ENCODE measurements at regions not wholly inside any gene's neighbourhood (a gene's known extent, or its start where the extent isn't known, plus 50 kb on each side); places are given as distances from the start of the nearest gene placed in this dataset.
"Not testable (repeated sequence)": the region's sequence is repeated elsewhere in the genome, so short reads cannot be mapped to it uniquely, and the experiment has no call there.

DNA sequence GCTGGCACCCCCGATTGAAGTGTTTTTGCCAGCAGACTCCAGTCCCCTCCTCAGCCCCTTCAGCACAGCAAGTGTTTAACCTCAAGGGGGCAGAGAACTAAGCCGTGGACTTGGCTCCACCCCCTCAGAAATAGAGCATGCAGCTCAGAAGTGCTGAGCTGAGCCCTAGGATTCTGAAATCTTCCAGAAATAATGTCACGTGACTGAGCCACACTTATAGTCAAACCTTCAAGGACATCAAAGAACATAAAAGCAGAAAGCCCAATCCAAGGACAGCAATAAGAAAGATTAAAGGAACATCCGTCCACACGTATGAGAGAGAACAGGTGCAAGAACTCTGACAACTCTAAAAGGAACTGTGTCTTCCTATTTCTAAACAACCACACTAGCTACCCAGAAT is 317.7 kb upstream of the LRFN5 start:
- DNase-seq (ENCODE audit: low read depth) = no peak

DNA sequence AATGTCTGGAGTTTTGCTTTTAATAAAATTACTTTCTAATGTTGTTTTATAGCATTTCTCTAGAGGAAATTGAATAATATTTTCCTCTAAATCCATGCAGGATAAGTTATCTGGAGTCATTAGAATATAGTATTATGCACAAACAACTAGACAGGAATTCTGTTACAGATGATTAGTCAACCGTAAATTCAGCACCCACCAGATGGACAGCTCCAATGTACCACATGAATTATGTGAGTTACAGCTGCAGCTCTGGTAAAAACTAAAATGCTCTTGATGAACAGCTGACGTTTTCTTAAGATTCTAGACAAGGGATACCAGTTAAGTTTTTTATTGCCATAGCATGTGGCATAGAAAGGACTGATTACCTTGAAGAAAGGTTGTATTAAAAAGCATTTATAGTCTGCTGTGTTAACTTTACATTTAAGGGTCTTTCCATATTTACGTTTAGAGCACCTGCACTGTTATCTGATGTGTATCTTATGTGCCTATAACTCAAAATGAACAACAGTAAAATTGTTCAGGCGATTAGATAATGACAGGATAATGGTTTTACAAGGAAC is 321.4 kb upstream of the LRFN5 start:
- peak; percentile 26 for DNase-seq (ENCODE audit: low read depth)

DNA sequence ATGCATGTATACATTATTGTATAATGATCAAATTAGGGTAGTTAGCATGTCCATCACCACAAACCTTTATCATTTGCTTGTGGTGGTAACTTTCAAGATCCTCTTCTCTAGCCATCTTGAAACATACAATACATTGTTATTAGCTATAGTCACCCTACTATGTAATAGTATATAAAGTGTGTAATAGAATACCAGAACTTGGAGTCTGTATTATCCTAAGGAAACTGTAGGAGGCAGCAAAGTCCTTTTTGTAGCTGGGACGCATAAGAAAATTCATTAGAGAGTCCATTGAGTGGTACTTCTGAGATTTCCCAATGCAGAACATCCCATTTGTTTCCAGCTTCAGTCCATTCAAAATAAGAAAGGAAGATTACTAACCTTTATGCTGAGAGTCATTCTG is 325.9 kb upstream of the LRFN5 start:
- peak; percentile 7 for DNase-seq (ENCODE audit: low read depth)

DNA sequence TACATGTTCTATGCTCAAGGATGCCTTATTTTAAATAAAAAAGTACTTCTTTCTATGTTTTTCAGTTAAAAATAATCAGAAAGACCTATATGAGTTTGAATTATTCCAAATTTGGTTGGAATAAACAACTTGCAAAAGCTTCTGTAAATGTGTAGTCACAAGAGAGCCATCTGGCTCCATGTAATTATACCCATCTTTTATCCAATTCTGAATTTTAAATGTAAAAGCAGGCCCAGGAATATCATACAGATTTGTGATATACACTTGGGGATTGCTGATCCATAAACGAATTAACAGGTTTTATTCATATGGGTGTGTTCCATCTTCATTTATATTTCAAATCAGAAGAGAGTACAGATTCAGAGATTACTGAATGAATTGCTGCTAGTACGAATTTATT is 329.2 kb upstream of the LRFN5 start:
- DNase-seq (ENCODE audit: low read depth) = no peak

DNA sequence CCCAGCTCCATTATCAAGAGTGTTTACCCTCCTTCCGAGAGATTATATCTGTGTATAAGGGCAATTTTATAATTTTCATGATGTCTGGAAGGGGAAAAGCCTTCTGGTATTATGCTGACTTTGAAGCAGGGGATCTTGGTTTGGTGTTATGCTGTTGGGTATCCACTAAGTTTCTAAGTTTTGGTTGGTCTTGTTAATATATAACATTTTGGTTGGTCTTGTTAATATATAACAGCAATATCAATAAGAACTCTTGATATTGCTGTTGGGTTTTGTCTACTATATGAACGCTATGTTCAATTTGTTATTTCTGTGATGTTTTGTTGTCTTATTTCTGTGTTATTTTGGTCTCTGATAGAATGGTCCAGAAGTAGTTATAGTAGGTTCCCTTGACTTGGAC is 349.2 kb upstream of the LRFN5 start:
- no peak for DNase-seq (ENCODE audit: low read depth)

DNA sequence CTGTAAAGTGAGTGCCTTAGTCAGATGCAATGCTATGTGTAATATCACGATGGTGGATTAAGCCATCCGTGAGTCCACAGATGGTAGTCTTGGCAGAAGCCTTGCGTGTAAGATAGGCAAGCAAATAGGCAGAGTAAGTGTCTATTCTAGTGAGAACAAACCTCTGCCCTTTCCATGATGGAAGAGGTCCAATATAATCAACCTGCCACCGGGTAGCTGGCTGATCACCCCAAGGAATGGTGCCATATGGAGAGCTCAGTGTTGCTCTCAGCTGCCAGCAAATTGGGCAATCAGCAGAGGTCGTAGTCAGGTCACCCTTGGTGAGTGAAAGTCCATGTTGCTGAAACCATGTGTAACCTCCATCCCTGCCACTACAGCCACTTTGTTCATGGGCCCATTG is 371.2 kb upstream of the LRFN5 start:
- no peak for DNase-seq (ENCODE audit: low read depth)

DNA sequence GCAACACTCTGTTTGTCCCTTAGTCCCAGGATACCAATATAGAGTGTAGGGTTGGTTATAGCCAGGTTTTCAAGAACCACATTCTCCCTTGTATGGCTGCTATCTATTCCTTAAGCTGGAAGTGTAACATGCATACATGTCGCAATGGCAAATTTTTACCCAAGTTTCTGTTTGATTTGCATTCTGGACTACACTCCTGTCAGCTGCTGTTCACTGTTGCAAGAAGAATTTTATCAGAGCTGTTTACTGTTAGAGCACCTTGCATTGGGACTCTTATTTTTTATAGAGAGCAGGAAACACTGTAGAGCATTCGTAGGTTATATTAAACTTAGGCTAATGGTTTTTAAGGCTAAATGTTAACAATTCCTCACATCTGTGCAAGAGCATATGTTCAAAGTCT is 376.0 kb upstream of the LRFN5 start:
- DNase-seq (ENCODE audit: low read depth) = no peak

DNA sequence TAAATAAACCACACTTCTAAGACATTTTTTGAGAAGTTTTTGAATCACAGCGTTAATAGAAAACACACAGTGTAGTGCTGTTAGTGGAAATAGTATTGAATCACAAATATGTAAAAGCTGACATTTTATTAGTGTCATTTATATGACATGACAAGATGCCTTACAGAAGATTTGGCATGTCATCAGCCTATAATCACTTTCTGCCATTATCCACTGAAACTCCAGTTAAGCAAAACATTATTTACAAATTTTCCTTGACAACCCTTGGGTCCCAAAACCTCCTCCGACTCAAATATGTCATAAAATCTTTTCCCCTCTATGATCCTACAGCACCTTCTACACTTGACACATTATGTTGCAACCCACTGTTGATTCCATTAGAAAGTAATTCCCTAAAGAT is 376.9 kb upstream of the LRFN5 start:
- DNase-seq (ENCODE audit: low read depth) = no peak

DNA sequence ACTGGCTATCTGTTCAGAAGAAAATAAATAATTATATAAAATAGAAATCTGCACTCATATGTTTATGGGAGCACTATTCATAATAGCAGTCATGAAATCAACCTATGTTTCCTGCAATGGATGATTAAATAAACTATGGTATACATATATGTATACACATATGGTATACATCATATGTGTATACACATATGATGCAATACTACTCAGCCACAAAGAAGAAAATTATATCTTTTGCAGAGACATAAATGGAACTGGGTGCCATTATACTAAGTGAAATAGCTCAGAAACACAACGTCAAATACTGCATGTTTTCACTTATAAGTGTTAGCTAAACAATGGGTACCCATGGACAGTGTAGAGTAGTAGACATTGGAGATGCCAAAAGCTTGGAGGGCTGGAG is 381.2 kb upstream of the LRFN5 start:
- DNase-seq (ENCODE audit: low read depth) = no peak

DNA sequence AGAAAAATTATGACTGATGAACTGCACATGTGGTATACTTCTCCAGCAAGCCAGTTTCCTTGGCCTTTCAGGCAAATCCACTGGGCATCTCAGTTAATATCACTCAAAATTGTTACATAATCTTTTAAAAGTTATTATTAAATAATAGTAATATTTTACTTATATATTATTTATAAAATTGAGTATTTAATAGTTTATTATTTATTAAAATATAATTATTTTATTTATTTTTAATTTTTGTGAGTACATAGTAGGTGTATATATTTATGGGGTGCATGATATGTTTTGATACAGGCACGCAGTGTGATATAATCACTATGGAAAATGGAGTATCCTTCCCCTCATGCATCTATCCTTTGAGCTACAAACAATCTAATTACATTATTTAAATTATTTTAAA is 384.1 kb upstream of the LRFN5 start:
- no peak for DNase-seq (ENCODE audit: low read depth)

DNA sequence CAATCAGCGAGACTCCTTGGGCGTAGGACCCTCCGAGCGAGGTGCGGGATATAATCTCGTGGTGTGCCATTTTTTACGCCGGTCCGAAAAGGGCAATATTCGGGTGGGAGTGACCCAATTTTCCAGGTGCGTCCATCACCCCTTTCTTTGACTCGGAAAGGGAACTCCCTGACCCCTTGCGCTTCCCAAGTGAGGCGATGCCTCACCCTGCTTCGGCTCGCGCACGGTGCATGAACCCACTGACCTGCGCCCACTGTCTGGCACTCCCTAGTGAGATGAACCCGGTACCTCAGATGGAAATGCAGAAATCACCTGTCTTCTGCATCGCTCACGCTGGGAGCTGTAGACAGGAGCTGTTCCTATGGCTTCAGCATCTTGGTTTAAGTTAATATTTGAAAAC is 391.7 kb upstream of the LRFN5 start:
- not testable (repeated sequence) for DNase-seq (ENCODE audit: low read depth)

DNA sequence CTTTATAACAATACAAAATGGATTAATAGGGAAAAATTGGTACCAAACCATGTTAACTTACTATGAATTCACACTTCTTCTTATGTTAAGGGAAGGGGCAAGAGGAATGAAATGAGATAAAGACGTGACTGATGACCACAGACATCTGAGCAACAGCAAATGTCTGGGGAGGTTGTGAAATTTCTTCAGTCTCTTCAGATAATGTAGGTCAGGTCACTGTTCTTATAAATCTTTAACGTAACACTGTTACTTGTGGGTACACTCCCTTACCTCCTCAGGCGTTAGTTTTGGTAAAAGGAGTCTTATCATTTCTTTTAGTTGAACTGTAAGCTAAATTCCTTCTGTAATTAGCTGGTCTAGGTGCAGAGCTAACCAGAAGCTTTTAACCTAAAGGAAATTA is 405.0 kb upstream of the LRFN5 start:
- no peak for DNase-seq (ENCODE audit: low read depth)

DNA sequence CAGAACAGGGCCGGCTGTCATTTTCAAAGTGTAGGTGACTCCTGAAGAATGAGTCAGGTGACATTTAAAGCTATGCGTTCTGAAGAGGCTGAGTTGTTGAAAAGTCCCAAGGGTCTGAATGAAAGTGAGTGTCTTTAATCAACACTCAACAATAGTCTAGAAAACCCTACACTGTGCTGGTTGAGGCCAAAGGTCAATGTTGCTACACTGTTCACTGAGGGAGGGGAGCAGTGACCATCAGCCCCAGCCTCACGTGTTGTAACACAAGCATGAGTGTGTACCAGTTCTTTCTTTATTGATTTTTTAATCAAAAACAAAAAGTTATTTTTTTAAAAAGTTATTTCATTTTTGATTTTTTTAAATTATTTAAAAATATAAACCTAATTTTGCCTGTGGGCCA is 418.8 kb upstream of the LRFN5 start:
- DNase-seq (ENCODE audit: low read depth) = no peak

DNA sequence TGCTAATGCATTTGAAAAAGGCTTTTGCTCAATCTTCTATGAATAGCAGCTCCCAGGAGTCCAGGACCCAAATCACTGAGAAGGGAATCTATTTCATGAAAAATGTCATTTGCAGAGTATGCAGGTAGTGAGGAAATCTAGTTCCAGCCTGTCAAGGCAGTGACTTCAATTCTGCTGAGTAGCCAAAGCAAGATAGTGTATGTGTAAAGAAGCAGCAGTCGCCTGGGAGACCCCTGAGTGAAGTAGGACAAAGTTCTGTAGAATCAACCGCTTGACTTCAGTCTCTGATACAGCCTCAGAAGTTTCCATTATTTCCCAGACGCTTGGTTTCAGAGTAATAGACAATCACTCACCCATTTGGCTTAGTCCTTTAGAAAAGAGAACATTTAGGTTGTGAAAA is 435.6 kb upstream of the LRFN5 start:
- DNase-seq (ENCODE audit: low read depth) = no peak

DNA sequence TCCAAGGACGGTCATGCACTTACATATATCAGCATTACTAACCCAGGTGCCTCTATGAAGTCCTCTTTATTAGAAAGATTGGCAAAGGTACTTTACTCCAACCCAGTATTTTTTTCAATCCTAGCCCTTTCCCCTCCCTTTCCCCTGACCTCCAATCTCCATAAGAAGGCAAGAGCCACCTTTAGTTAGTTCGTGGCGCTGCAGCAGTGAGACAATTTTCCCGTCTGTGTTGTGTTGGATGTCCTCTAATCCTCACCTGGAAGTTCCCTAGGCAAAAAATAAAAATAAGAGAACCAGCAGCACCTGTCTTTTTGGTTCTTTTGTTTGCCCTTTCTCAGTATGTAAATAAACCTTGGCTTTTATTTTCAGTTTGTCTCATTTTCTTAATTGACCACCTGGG is 439.6 kb upstream of the LRFN5 start:
- DNase-seq (ENCODE audit: low read depth) = no peak

DNA sequence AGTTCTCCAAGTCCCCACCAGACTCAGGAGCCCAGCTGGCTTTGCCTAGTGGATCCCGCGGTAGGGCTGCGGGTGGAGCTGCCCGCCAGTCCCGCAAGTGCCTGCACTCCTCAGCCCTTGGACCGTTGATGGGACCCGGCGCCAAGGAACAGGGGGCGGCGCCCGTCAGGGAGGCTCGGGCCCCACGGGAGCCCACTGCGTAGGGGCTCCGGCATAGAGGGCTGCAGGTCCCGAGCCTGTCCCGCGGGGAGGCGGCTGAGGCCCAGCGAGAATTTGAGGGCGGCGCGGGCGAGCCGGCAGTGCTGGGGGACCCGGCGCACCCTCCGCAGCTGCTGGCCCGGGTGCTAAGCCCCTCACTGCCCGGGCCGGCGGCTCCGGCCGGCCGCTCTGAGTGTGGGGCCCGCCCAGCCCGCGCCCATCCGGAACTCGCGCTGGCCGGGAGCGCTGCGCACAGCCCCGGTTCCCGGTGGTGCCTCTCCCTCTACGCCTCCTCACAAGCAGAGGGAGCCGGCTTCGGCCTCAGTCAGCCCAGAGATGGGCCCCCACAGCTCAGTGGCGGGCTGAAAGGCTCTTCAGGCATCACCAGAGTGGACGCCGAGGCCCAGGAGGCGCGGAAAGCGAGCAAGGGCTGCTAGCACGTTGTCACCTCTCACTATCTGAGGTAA is 452.4 kb upstream of the LRFN5 start:
- DNase-seq (ENCODE audit: low read depth) = no peak

DNA sequence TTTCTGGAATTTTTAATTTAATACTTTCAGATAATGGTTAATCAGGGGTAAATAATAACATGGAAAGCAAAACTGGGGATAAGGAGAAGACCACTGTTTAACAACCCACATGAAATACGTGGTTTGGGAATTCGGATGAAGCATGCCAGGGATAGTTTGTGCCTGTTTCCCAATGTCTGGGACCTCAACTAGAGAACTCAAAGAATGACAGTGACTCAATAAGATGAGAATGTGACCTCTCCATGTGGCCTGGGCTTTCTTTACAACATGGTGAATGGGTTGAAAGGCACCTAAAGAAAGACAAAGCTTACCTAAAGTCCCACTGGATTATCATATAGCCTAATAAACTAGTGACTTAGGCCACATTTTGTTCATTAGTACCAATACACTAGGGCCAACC is 460.3 kb upstream of the LRFN5 start:
- no peak for DNase-seq (ENCODE audit: low read depth)

DNA sequence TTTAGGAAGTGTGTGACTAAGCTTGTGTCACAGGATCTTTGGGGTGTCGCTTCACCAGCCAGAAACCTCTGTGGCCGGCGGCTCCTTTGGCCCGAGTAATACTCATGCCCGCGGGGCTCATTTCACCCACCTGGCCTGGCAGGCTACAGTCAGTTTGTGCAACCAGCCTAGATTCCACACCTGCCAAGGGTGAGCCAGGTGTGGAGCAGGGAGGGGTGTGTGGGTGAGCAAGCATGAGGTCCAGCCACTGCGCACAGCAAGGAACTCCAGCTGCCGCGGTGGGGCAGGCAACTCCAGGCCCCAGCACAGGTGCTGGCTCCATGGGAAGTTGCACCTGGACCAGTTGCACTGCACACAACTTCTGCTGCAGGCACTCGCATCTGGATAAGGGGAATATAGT is 462.3 kb upstream of the LRFN5 start:
- DNase-seq (ENCODE audit: low read depth) = no peak

DNA sequence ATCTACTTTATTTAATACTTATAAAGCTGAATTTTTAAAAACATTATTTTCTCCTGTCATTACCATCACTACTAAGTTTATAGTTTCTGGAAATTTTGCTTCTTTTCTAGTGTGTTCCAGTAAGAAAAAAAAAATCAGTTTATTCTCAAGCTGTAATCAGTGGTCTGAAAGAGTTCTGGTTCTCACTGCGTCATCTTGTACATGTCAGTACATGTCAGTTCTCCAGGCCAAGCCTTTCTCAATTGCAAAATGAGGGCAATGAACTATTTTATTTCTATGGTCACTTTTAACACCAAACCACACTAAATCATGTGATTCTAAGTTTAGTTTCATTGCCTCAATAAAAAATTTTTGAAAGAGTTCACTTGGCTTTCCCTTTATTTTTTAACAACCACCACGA is 468.9 kb upstream of the LRFN5 start:
- DNase-seq (ENCODE audit: low read depth) = no peak

DNA sequence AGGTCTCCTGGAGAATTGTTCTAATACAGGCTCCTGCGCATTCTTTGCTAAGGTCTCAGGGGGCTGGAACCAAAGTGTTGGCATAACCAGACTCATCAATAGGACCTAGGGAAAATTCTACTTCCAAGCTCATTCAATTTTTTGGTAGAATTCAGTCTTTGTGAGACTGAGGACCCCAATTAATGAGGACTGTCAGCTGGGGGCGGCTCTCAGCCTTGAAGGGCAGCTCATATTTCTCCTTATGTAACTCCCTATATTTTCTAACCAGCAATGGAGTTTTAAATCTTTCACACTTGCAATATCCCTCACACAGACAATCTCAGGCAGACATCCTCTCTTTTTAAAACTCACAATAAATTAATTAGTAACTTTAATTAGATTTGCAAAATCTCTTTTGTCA is 476.4 kb upstream of the LRFN5 start:
- no peak for DNase-seq (ENCODE audit: low read depth)

DNA sequence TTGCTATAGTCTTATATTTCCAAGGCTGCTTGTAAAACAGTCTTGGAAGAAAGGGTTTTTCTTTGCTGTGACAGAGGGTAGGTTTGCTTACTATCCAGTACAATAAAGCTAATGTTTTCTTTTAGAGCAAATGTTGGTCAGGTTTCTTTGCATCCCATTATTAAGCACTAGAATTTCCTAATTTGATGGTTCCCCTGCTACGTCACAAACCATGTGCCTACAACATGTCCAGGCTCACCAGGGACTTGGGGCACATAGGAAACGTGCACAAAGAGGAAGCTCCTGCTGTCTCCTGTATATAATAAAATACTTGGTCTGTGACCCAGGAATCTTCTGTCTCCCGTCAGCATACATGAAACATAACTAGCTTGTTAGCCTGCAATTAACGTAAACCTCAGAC is 486.3 kb upstream of the LRFN5 start:
- DNase-seq (ENCODE audit: low read depth) = no peak

DNA sequence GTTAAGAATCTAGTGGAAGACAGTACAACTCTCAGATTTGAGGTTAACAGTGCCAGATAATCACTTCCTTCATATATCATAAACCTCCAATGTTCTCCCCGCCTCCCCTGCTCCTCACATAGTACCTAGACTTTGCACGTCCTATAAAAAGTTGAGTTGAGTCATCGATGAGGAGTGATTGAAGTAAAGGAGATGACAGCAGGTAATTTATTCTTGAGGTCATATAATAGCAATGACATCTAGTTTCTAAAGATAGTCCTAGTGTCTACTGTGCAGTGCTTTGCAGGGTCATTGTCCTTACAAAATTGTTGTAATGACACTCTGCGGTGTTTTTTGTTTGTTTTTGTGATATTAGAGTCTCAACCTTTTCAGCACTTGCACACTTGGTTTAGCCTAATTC is 510.5 kb upstream of the LRFN5 start:
- DNase-seq (ENCODE audit: low read depth) = no peak

DNA sequence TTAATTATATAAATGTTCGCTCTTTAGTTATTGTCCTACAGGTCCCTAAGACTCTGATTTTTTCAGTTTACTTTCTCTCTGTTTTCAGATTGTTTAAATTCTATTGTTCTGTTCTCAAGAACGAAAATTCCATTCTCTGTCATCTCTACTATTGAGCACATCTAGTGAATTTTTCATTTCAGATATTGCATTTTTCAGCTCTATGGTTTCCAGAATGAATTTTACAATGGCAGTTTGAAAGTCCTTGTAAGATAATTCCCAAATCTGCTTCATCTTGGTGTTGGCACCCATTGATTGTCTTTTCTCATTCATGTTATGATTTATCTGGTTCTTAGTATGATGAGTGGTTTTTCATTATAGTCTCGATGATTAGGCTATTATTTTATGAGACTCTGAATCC is 519.6 kb upstream of the LRFN5 start:
- no peak for DNase-seq (ENCODE audit: low read depth)

DNA sequence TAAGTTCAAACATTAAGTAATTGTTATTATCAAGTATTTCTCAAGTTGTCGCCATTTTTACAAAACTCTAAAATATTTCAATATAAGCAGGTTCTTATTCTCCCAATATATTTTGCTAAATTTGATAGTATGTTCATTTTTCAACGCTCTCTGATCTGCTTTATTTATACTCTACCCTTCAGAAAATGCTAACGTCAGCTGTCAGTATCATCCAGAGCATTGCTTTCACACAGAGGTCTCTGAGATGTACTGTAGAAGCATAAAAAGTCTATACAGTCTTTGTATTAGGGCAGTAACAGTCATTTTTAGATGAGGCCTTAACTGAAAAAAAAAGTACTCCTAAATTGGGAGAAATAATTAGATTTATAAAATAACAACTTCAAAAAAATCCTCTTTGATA is 533.1 kb upstream of the LRFN5 start:
- no peak for DNase-seq (ENCODE audit: low read depth)
